Right lobe of liver (tissue), 4 donors: ENCODE measurements at regions not wholly inside any gene's neighbourhood (a gene's known extent, or its start where the extent isn't known, plus 50 kb on each side); places are given as distances from the start of the nearest gene placed in this dataset.

Experiments used
- CTCF ChIP-seq, 4 donors: fragments of 200-600 bp in 3 of 4; fragments of 450-650 bp in 1 of 4; IDR thresholded peaks; one replicate each; pipeline versions ENCODE4 v1.5.1 to v1.8.0; 2016 to 2022; ENCODE audit warnings: antibody characterized with exemption in 4 of 4, mild to moderate bottlenecking in 2 of 4
- POLR2A ChIP-seq: fragments of 450-650 bp; IDR thresholded peaks from one replicate; pipeline ENCODE4 v1.6.1; 2017; ENCODE audit warnings: antibody characterized with exemption, mild to moderate bottlenecking
- donor health status: DM: no; HTN: no; CAD: no.
- donor health status: DM: no; HTN: no; CAD: no.
- donor health status: DM: no; HTN: yes; CAD: no.

DNA sequence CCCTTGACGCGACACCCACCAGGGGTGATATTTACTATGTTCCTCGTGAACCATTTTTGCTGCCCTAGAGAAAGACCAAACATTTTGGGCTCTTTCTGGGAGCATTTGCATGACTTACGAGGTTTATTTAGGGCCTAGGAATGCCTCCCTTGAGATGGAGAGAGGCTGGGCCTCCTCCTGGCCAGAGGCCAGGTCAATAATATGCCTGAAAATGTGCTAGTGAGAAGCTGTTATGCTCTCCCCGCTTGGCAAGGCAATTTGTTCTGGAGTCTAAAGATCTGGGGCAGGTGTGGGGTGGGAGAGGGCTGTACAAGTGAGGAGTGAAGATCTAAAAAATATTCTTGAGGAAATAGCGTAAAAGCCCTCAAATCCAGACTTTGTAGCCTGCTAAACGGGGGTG lies 587.3 kb upstream of the CDH5 start:
- TF ChIP-seq CTCF (IDR thresholded peaks at IDR 0.05) (no peak), POLR2A (no peak)
